ENCODE measurements at regions not wholly inside any gene's neighbourhood (a gene's known extent, or its start where the extent isn't known, plus 50 kb on each side); places are given as distances from the start of the nearest gene placed in this dataset.

- Mint-ChIP-seq H3K36me3 (ENCODE audit: low read depth) (no peaks in the 10 kb centered on the region; the same call in 1 of the 3 replicates), H3K27ac (no peak overlapping the region), H3K9me3 (peaks cover 6% of the 10 kb centered on the region; the same call in 1 of the 3 replicates), H3K27me3 (ENCODE audit: insufficient read depth, low read depth, poor library complexity) (no peaks in the 10 kb centered on the region), H3K4me1 (peaks cover 16% of the 10 kb centered on the region; the same call in 2 of the 3 replicates), H3K4me3 (no peak overlapping the region)
- Histone ChIP-seq H3K79me2 (replicated peaks; ENCODE audit: insufficient read depth) (no peaks in the 10 kb centered on the region), H3K4me3 (no peak overlapping the region), H3K27me3 (ENCODE audit: insufficient read depth) (peaks cover 9% of the 10 kb centered on the region), H3K27ac (ENCODE audit: low read depth) (no peak overlapping the region), H4K20me1 (replicated peaks; ENCODE audit: insufficient read depth) (no peaks in the 10 kb centered on the region), H3K36me3 (ENCODE audit: insufficient read depth) (no peaks in the 10 kb centered on the region), H3K4me2 (no peak overlapping the region), H3F3A (replicated peaks; ENCODE audit: low read depth) (no peaks in the 10 kb centered on the region), H3K4me1 (ENCODE audit: insufficient read depth) (peaks cover 31% of the 10 kb centered on the region), H2AFZ (no peak overlapping the region), H3K9me2 (ENCODE audit: insufficient read depth) (peaks cover 6% of the 10 kb centered on the region; the same call in 1 of the 2 replicates)
- no peak for DNase-seq (ENCODE audit: low spot score)
- no peak for ATAC-seq
- TF ChIP-seq CREB1 (CRISPR knock-in tag; IDR thresholded peaks at IDR 0.05; ENCODE audit: low read depth), result no peak
- TF ChIP-seq, protein P1, sequence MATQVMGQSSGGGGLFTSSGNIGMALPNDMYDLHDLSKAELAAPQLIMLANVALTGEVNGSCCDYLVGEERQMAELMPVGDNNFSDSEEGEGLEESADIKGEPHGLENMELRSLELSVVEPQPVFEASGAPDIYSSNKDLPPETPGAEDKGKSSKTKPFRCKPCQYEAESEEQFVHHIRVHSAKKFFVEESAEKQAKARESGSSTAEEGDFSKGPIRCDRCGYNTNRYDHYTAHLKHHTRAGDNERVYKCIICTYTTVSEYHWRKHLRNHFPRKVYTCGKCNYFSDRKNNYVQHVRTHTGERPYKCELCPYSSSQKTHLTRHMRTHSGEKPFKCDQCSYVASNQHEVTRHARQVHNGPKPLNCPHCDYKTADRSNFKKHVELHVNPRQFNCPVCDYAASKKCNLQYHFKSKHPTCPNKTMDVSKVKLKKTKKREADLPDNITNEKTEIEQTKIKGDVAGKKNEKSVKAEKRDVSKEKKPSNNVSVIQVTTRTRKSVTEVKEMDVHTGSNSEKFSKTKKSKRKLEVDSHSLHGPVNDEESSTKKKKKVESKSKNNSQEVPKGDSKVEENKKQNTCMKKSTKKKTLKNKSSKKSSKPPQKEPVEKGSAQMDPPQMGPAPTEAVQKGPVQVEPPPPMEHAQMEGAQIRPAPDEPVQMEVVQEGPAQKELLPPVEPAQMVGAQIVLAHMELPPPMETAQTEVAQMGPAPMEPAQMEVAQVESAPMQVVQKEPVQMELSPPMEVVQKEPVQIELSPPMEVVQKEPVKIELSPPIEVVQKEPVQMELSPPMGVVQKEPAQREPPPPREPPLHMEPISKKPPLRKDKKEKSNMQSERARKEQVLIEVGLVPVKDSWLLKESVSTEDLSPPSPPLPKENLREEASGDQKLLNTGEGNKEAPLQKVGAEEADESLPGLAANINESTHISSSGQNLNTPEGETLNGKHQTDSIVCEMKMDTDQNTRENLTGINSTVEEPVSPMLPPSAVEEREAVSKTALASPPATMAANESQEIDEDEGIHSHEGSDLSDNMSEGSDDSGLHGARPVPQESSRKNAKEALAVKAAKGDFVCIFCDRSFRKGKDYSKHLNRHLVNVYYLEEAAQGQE (IDR thresholded peaks at IDR 0.05; ENCODE audit: unreplicated experiment), result no peak
- no peak for TF ChIP-seq STAT1 (IDR thresholded peaks at IDR 0.05; ENCODE audit: unreplicated experiment)
- no peak for TF ChIP-seq NANOG (IDR thresholded peaks at IDR 0.05; ENCODE audit: borderline replicate concordance)
- no peak for TF ChIP-seq EZH2phosphoT487 (IDR thresholded peaks at IDR 0.05; ENCODE audit: unreplicated experiment)
- no peak for TF ChIP-seq JUNB (IDR thresholded peaks at IDR 0.05; ENCODE audit: unreplicated experiment)
- TF ChIP-seq, protein P2, sequence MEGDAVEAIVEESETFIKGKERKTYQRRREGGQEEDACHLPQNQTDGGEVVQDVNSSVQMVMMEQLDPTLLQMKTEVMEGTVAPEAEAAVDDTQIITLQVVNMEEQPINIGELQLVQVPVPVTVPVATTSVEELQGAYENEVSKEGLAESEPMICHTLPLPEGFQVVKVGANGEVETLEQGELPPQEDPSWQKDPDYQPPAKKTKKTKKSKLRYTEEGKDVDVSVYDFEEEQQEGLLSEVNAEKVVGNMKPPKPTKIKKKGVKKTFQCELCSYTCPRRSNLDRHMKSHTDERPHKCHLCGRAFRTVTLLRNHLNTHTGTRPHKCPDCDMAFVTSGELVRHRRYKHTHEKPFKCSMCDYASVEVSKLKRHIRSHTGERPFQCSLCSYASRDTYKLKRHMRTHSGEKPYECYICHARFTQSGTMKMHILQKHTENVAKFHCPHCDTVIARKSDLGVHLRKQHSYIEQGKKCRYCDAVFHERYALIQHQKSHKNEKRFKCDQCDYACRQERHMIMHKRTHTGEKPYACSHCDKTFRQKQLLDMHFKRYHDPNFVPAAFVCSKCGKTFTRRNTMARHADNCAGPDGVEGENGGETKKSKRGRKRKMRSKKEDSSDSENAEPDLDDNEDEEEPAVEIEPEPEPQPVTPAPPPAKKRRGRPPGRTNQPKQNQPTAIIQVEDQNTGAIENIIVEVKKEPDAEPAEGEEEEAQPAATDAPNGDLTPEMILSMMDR (conservative IDR thresholded peaks at IDR 0.05; ENCODE audit: low read depth in 2 of 2), result no peak
- TF ChIP-seq ZNF331 (CRISPR knock-in tag; IDR thresholded peaks at IDR 0.05; ENCODE audit: low read depth), result no peak
- TF ChIP-seq EZH2 (IDR thresholded peaks at IDR 0.05; ENCODE audit: low read depth, unreplicated experiment), result no peak
- no peak for TF ChIP-seq ZNF114 (CRISPR knock-in tag; IDR thresholded peaks at IDR 0.05)
- no peak for TF ChIP-seq POLR2AphosphoS5 (IDR thresholded peaks at IDR 0.05; ENCODE audit: low read depth)
- TF ChIP-seq, protein P3, sequence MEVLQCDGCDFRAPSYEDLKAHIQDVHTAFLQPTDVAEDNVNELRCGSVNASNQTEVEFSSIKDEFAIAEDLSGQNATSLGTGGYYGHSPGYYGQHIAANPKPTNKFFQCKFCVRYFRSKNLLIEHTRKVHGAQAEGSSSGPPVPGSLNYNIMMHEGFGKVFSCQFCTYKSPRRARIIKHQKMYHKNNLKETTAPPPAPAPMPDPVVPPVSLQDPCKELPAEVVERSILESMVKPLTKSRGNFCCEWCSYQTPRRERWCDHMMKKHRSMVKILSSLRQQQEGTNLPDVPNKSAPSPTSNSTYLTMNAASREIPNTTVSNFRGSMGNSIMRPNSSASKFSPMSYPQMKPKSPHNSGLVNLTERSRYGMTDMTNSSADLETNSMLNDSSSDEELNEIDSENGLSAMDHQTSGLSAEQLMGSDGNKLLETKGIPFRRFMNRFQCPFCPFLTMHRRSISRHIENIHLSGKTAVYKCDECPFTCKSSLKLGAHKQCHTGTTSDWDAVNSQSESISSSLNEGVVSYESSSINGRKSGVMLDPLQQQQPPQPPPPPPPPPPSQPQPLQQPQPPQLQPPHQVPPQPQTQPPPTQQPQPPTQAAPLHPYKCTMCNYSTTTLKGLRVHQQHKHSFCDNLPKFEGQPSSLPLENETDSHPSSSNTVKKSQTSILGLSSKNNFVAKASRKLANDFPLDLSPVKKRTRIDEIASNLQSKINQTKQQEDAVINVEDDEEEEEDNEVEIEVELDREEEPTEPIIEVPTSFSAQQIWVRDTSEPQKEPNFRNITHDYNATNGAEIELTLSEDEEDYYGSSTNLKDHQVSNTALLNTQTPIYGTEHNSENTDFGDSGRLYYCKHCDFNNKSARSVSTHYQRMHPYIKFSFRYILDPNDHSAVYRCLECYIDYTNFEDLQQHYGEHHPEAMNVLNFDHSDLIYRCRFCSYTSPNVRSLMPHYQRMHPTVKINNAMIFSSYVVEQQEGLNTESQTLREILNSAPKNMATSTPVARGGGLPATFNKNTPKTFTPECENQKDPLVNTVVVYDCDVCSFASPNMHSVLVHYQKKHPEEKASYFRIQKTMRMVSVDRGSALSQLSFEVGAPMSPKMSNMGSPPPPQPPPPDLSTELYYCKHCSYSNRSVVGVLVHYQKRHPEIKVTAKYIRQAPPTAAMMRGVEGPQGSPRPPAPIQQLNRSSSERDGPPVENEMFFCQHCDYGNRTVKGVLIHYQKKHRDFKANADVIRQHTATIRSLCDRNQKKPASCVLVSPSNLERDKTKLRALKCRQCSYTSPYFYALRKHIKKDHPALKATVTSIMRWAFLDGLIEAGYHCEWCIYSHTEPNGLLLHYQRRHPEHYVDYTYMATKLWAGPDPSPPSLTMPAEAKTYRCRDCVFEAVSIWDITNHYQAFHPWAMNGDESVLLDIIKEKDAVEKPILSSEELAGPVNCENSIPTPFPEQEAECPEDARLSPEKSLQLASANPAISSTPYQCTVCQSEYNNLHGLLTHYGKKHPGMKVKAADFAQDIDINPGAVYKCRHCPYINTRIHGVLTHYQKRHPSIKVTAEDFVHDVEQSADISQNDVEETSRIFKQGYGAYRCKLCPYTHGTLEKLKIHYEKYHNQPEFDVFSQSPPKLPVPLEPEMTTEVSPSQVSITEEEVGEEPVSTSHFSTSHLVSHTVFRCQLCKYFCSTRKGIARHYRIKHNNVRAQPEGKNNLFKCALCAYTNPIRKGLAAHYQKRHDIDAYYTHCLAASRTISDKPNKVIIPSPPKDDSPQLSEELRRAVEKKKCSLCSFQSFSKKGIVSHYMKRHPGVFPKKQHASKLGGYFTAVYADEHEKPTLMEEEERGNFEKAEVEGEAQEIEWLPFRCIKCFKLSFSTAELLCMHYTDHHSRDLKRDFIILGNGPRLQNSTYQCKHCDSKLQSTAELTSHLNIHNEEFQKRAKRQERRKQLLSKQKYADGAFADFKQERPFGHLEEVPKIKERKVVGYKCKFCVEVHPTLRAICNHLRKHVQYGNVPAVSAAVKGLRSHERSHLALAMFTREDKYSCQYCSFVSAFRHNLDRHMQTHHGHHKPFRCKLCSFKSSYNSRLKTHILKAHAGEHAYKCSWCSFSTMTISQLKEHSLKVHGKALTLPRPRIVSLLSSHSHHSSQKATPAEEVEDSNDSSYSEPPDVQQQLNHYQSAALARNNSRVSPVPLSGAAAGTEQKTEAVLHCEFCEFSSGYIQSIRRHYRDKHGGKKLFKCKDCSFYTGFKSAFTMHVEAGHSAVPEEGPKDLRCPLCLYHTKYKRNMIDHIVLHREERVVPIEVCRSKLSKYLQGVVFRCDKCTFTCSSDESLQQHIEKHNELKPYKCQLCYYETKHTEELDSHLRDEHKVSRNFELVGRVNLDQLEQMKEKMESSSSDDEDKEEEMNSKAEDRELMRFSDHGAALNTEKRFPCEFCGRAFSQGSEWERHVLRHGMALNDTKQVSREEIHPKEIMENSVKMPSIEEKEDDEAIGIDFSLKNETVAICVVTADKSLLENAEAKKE (CRISPR knock-in tag; IDR thresholded peaks at IDR 0.05), result no peak
- TF ChIP-seq, protein P4, sequence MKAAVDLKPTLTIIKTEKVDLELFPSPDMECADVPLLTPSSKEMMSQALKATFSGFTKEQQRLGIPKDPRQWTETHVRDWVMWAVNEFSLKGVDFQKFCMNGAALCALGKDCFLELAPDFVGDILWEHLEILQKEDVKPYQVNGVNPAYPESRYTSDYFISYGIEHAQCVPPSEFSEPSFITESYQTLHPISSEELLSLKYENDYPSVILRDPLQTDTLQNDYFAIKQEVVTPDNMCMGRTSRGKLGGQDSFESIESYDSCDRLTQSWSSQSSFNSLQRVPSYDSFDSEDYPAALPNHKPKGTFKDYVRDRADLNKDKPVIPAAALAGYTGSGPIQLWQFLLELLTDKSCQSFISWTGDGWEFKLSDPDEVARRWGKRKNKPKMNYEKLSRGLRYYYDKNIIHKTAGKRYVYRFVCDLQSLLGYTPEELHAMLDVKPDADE (IDR thresholded peaks at IDR 0.05), result no peak
These were observed 671.6 kb upstream of the SGO1 start for GRCh38 chr3:20857636-20858035.
